GM12892 (cell line): ENCODE measurements at regions not wholly inside any gene's neighbourhood (a gene's known extent, or its start where the extent isn't known, plus 50 kb on each side); places are given as distances from the start of the nearest gene placed in this dataset.

Experiments used
- POLR2A ChIP-seq: IDR thresholded peaks from 2 replicates; pipeline ENCODE4 v1.6.1; 2011; ENCODE audit warnings: low read depth, low read length, control low read depth
- POLR2AphosphoS5 ChIP-seq: IDR thresholded peaks from 2 replicates; pipeline ENCODE4 v1.6.1; 2011; ENCODE audit warnings: low read depth, low read length, control low read depth
- TAF1 ChIP-seq: IDR thresholded peaks from 2 replicates; pipeline ENCODE4 v1.6.1; 2011; ENCODE audit warnings: low read depth, mild to moderate bottlenecking, control low read depth, low read length, borderline replicate concordance

DNA sequence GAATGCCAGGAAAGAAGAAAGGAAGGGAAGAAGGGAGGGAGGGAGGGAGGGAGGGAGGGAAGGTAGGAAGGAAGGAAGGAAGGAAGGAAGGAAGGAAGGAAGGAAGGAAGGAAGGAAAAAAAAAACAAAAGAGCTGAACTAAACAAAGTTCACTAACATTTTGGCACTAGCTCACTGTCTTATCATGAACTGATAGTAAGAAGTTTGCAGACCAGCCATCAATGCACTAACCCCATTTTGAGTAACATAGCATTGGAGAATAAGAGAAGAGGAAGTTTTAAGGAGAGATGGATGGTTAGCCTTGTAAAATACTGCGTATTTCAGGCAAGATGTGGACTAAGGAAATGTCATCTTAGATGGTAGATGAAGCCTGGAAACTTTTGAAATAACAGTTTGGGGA, 1136.0 kb downstream of the FLRT2 start:
- TF ChIP-seq POLR2AphosphoS5, result no peak
- TF ChIP-seq TAF1, result no peak
- no peak for TF ChIP-seq POLR2A
